ENCODE measurements at regions not wholly inside any gene's neighbourhood (a gene's known extent, or its start where the extent isn't known, plus 50 kb on each side); places are given as distances from the start of the nearest gene placed in this dataset.

DNA sequence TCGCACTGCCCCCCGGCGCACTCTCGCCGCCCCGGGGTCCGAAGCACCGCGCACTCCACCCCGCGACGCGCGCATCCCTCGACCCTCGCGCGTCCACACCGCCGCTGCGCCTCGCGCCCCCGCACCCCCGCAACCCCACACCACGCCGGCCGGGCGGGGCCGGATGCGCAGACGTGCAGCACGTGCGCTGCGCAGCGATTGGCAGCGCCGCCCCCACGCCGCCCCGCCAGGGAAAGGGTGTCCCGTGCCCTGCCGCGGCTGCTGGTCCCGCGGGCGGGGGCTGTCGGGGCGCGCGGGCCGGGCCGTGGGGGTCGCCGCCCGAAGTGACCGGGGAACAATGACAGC, 53.7 kb upstream of the KDM7A start:
- Mint-ChIP-seq H3K27me3 (no peaks in the 10 kb centered on the region), H3K9me3 (no peaks in the 10 kb centered on the region), H3K4me1 (peaks cover 63% of the 10 kb centered on the region), H3K27ac (peak overlapping the region; percentile 91), H3K4me3 (peak overlapping the region; percentile 86), H3K36me3 (no peaks in the 10 kb centered on the region)
- ATAC-seq: peak; percentile 69

DNA sequence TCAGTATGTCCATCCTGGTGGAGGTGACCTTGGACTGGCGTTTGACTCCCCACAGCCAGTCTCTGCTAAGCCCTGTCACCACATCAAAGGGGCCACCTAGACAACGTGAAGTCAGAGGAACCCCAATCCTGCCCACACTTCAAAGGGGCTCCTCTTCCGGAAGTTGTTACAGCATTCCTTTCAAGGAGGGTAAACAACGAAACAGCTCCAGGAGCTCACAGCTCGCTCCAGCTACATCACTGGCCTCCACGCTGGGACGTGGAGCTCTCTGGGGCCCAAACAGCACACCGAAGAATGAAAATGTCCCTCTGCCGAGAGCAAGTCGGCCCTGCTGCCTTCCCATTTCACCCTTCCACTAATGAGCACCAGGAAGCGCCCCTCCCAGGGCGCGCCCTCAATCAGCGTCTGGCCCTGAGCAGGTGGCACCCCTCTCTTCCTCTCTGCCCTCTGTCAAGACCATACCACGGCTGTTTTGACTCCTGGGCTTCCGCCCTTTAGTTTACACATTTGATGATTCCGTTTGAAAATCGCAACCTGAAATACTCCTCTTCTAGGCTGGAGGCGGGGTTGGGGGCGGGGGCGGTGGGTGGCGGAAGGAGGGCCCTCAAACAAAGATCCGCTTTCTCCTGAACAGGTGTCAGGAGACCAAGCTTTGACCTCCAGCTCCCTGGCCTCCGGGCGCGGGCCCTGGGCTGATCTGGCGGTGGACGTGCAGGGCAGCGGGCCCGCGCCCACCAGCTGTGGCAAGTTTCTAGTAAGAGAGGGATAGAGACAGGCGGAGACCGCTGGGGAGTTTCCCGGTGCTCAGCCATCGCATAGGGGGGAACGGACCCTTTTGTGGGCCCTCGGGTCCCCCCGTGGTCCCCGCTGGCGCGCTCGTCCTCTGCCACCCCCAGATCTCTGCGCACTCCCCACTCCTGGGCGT, 53.1 kb upstream of the KDM7A start:
- Mint-ChIP-seq H3K36me3 (no peaks in the 10 kb centered on the region), H3K27me3 (no peaks in the 10 kb centered on the region), H3K27ac (peak overlapping the region; percentile 91), H3K4me3 (peak overlapping the region; percentile 86), H3K4me1 (peaks cover 63% of the 10 kb centered on the region), H3K9me3 (no peaks in the 10 kb centered on the region)
- ATAC-seq: peak; percentile 85

GRCh38 chr7:140229101-140229525, 52.3 kb upstream of the KDM7A start:
- no peak for ATAC-seq
- H3K4me1 Mint-ChIP-seq: peaks cover 70% of the 10 kb centered on the region
- no peaks in the 10 kb centered on the region for H3K27me3 Mint-ChIP-seq
- H3K4me3 Mint-ChIP-seq: peak overlapping the region; percentile 86
- H3K9me3 Mint-ChIP-seq: no peaks in the 10 kb centered on the region
- peak overlapping the region; percentile 91 for H3K27ac Mint-ChIP-seq
- H3K36me3 Mint-ChIP-seq: no peaks in the 10 kb centered on the region
